ENCODE measurements at regions not wholly inside any gene's neighbourhood (a gene's known extent, or its start where the extent isn't known, plus 50 kb on each side); places are given as distances from the start of the nearest gene placed in this dataset.

DNA sequence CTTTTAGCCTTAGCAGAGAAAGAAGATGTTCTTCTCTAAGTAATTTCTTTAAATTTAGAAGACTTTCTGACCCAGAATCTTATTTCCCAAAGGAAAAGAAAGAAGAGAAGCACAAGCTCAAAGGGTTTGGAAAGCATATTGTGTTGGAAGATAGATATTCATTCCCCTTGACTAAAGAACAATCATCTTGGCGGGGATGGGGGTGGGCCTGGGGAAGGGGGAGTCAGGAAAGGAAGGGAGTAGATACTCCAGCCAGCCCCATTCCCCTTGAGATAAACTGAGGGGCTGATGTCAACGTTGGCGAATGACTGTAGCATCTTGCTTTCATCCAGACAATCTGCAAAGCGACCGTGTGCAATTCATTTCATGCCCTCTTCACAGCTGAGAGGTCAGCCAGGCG is 66.5 kb upstream of the SIPA1L2 start (continued):
- TF ChIP-seq, protein P1, sequence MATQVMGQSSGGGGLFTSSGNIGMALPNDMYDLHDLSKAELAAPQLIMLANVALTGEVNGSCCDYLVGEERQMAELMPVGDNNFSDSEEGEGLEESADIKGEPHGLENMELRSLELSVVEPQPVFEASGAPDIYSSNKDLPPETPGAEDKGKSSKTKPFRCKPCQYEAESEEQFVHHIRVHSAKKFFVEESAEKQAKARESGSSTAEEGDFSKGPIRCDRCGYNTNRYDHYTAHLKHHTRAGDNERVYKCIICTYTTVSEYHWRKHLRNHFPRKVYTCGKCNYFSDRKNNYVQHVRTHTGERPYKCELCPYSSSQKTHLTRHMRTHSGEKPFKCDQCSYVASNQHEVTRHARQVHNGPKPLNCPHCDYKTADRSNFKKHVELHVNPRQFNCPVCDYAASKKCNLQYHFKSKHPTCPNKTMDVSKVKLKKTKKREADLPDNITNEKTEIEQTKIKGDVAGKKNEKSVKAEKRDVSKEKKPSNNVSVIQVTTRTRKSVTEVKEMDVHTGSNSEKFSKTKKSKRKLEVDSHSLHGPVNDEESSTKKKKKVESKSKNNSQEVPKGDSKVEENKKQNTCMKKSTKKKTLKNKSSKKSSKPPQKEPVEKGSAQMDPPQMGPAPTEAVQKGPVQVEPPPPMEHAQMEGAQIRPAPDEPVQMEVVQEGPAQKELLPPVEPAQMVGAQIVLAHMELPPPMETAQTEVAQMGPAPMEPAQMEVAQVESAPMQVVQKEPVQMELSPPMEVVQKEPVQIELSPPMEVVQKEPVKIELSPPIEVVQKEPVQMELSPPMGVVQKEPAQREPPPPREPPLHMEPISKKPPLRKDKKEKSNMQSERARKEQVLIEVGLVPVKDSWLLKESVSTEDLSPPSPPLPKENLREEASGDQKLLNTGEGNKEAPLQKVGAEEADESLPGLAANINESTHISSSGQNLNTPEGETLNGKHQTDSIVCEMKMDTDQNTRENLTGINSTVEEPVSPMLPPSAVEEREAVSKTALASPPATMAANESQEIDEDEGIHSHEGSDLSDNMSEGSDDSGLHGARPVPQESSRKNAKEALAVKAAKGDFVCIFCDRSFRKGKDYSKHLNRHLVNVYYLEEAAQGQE (IDR thresholded peaks at IDR 0.05; ENCODE audit: low read depth, low read length): no peak
- TF ChIP-seq RCOR1 (IDR thresholded peaks at IDR 0.05; ENCODE audit: low read length) (no peak), RFX5 (IDR thresholded peaks at IDR 0.05; ENCODE audit: low read length) (no peak), POLR2AphosphoS5 (IDR thresholded peaks at IDR 0.05; ENCODE audit: low read depth, low read length) (no peak), FOSL2 (IDR thresholded peaks at IDR 0.05; ENCODE audit: borderline replicate concordance, low read depth) (no peak), RAD21 (IDR thresholded peaks at IDR 0.05; ENCODE audit: low read length) (no peak)
- TF ChIP-seq, protein P2, sequence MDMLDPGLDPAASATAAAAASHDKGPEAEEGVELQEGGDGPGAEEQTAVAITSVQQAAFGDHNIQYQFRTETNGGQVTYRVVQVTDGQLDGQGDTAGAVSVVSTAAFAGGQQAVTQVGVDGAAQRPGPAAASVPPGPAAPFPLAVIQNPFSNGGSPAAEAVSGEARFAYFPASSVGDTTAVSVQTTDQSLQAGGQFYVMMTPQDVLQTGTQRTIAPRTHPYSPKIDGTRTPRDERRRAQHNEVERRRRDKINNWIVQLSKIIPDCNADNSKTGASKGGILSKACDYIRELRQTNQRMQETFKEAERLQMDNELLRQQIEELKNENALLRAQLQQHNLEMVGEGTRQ (IDR thresholded peaks at IDR 0.05; ENCODE audit: borderline replicate concordance, low read depth, low read length): no peak

DNA sequence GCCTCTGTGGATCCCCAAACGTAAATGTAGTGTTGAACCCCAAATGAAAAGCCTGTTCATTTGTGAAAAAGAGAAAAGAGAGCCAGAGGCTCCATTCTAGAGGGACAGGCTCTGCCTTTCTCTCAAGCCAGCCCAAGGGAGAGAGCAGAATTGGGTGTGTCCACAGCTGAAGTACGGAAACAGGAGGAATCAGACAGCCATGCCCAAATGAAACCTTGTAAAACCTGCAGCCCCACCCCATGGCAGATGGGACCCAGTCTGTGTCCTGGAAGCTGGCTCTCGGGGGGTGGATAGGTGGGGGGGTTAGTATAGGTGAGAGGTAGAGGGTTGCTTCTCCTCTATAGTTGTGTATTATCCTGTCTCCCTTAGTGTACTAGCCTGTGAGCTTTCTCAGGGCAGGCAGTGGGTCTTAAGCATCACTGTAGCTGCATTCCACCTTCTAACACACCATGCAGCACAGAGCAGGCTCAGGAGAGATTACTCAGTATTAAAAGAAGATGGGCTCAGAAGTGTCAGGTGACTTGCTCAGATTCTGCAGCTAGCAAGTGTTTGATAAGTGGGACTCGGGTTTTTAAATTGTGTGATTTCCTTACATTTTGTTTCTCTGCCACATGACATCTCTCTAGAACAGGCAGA is 67.4 kb upstream of the SIPA1L2 start:
- no peaks in the 10 kb centered on the region for H3F3A ChIP-seq (replicated peaks; ENCODE audit: insufficient read depth)
- H2AFZ ChIP-seq (ENCODE audit: low read depth): no peak overlapping the region
- WGBS (ENCODE audit: low lambda C conversion rate): 36% methylated on average over 4 of the region's 4 CpGs
- no peaks in the 10 kb centered on the region for H3K36me3 ChIP-seq (replicated peaks in 1 of 2; ENCODE audit: control insufficient read depth in 1 of 2, insufficient read depth in 2 of 2, low read length in 1 of 2)
- ChIA-PET CTCF (interaction anchor here (1.3 kb wide), 1 partner anchor 158 kb away, joined by 3 read pairs; no protein-coding TSS in a partner anchor), POLR2A (no interaction called here)
- no peaks in the 10 kb centered on the region for H3K9me3 ChIP-seq
- H3K4me1 ChIP-seq (ENCODE audit: control insufficient read depth in 1 of 2, insufficient read depth in 2 of 2, low read depth in 1 of 2, low read length in 1 of 2): no peaks in the 10 kb centered on the region
- no peaks in the 10 kb centered on the region for H3K27me3 ChIP-seq (ENCODE audit: insufficient read depth)
- no peak overlapping the region for H3K4me2 ChIP-seq
- H3K4me3 ChIP-seq (ENCODE audit: low read depth in 2 of 2, low read length in 1 of 2): no peak overlapping the region
- no peaks in the 10 kb centered on the region for H3K9me2 ChIP-seq
- H4K20me1 ChIP-seq (ENCODE audit: insufficient read depth): no peaks in the 10 kb centered on the region
- TF ChIP-seq, protein P3, sequence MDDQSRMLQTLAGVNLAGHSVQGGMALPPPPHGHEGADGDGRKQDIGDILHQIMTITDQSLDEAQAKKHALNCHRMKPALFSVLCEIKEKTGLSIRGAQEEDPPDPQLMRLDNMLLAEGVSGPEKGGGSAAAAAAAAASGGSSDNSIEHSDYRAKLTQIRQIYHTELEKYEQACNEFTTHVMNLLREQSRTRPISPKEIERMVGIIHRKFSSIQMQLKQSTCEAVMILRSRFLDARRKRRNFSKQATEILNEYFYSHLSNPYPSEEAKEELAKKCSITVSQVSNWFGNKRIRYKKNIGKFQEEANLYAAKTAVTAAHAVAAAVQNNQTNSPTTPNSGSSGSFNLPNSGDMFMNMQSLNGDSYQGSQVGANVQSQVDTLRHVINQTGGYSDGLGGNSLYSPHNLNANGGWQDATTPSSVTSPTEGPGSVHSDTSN (IDR thresholded peaks at IDR 0.05): no peak
- TF ChIP-seq RAD21 (IDR thresholded peaks at IDR 0.05; ENCODE audit: low read length): no peak
- no peak for TF ChIP-seq ELF1 (IDR thresholded peaks at IDR 0.05)
- no peak for TF ChIP-seq EZH2phosphoT487 (IDR thresholded peaks at IDR 0.05; ENCODE audit: borderline replicate concordance, low read depth)
- TF ChIP-seq RXRA (IDR thresholded peaks at IDR 0.05; ENCODE audit: borderline replicate concordance, low read depth): no peak
- TF ChIP-seq MXI1 (IDR thresholded peaks at IDR 0.05; ENCODE audit: low read depth, low read length): no peak
- TF ChIP-seq FOXM1 (IDR thresholded peaks at IDR 0.05; ENCODE audit: low read depth): no peak
- TF ChIP-seq, protein P2 (IDR thresholded peaks at IDR 0.05; ENCODE audit: borderline replicate concordance, low read depth, low read length): no peak
- TF ChIP-seq POLR2AphosphoS5 (IDR thresholded peaks at IDR 0.05; ENCODE audit: low read depth, low read length): no peak
- TF ChIP-seq RCOR1 (IDR thresholded peaks at IDR 0.05; ENCODE audit: low read length): no peak
- TF ChIP-seq, protein P1 (IDR thresholded peaks at IDR 0.05; ENCODE audit: low read depth, low read length): no peak
- TF ChIP-seq RFX5 (IDR thresholded peaks at IDR 0.05; ENCODE audit: low read length): no peak
- no peak for TF ChIP-seq GATA2 (CRISPR knock-in tag; IDR thresholded peaks at IDR 0.05)
- TF ChIP-seq TEAD4 (IDR thresholded peaks at IDR 0.05; ENCODE audit: borderline replicate concordance, insufficient read depth): no peak
- TF ChIP-seq, protein P4, sequence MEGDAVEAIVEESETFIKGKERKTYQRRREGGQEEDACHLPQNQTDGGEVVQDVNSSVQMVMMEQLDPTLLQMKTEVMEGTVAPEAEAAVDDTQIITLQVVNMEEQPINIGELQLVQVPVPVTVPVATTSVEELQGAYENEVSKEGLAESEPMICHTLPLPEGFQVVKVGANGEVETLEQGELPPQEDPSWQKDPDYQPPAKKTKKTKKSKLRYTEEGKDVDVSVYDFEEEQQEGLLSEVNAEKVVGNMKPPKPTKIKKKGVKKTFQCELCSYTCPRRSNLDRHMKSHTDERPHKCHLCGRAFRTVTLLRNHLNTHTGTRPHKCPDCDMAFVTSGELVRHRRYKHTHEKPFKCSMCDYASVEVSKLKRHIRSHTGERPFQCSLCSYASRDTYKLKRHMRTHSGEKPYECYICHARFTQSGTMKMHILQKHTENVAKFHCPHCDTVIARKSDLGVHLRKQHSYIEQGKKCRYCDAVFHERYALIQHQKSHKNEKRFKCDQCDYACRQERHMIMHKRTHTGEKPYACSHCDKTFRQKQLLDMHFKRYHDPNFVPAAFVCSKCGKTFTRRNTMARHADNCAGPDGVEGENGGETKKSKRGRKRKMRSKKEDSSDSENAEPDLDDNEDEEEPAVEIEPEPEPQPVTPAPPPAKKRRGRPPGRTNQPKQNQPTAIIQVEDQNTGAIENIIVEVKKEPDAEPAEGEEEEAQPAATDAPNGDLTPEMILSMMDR (IDR thresholded peaks at IDR 0.05): no peak
- no peak for TF ChIP-seq SMC3 (IDR thresholded peaks at IDR 0.05; ENCODE audit: low read depth, low read length)
- no peaks in the 10 kb centered on the region for H3K79me2 ChIP-seq (ENCODE audit: insufficient read depth)
- H3K27ac ChIP-seq (ENCODE audit: low read depth in 2 of 2, low read length in 1 of 2): no peak overlapping the region
- no peak for DNase-seq
- no peak overlapping the region for H3K9ac ChIP-seq
